UCSD-AML1 (cell line): ENCODE measurements at regions not wholly inside any gene's neighbourhood (a gene's known extent, or its start where the extent isn't known, plus 50 kb on each side); places are given as distances from the start of the nearest gene placed in this dataset.
"Not testable (repeated sequence)": the region's sequence is repeated elsewhere in the genome, so short reads cannot be mapped to it uniquely, and the experiment has no call there.

Source experiments
- DNase-seq: peaks from one replicate; lab custom pipeline; 2025; ENCODE audit not compliant: unreplicated experiment; lab: John Stamatoyannopoulos, UW

- DNase-seq = no peak
Observed at GRCh38 chr4:43423276-43423675, 530.8 kb downstream of the GRXCR1 start.

DNA sequence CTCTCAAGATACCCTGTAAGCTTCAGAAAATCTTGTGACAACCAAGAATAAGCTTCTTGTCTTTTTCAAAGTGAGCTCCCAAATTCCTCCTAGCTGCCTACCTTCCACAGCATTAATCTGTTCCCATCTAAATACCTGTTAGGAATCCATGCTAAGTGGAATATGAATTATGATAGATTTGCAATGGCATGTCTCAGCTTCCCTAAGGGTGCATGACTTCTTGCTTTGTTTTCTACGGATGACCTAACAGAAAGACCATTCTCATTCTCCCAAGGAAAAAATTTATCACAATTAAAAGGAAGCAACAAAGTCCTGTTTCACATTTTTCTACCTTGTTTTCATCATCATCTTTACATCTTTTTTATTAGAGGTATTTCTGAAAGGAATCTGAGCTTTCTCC is 532.7 kb downstream of the GRXCR1 start:
- DNase-seq = no peak

- DNase-seq = no peak
Observed at GRCh38 chr4:43435291-43435690, 542.8 kb downstream of the GRXCR1 start.

GRCh38 chr4:43452948-43453347 is 560.4 kb downstream of the GRXCR1 start:
- no peak for DNase-seq

GRCh38 chr4:43456383-43456782 is 563.9 kb downstream of the GRXCR1 start:
- DNase-seq = no peak

DNA sequence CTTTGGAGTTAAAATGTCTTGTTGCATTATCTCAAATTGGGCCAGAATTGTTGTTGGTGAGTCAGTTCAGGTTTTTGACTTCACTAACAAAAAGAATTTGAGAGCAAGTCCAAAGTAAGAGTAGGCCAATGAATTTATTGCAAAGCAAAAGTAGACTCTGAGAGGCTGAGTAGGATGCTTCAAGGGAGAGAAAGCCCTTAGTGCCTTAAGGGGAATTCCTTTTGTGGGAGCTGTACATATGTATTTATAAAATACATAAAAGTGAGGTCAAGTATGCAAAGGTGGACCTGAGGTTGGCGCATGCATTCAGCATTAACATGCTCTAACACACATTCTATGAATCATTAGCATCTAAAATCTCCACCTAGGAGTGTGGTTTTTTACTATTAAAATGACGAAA is 565.4 kb downstream of the GRXCR1 start:
- no peak for DNase-seq

DNA sequence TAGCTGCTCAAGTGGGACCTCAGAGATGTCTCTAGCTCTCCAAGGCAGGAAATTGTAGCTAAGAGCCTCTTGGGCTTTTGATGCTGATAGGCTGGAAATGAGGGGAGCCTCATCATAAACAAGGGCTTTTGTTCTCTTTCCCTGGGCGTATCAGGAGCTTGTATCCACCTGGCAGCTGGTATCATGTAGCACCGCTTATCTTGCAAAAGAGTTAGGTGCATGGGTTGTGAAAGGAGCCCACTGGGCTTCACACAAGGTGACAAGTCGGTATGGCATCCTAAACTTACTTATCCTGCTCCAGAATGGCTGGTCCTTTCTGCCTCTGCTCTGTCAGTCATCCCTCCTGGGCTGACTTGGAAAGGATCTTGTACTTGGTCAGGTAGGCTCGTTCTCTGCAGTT is 565.8 kb downstream of the GRXCR1 start:
- DNase-seq = no peak

- no peak for DNase-seq
Observed at GRCh38 chr4:43471950-43472349, 579.4 kb downstream of the GRXCR1 start.

- no peak for DNase-seq
Observed at GRCh38 chr4:43481526-43481925, 589.0 kb downstream of the GRXCR1 start.

GRCh38 chr4:43485196-43485595 is 592.7 kb downstream of the GRXCR1 start:
- DNase-seq = no peak

- DNase-seq = no peak
Observed at GRCh38 chr4:43496188-43496587, 603.7 kb downstream of the GRXCR1 start.

DNA sequence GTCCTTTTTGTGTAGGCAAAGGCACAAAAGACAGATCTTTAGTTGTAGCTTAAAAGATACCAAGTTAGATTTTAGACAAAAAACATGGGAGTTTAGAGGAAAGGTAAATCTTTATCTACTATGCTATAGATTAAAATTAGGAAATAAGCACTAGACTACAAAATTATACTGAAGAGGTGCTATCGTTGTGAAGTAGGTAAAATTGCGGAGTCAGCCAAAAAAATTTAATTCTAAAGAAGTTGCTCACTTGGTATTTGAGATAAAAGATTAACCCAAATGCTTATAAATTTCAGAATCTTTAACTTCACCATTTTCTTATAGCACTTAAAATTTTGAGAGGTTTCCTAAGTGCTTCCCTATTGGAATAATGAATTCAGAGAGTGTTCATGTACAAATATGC is 604.1 kb downstream of the GRXCR1 start:
- no peak for DNase-seq

- DNase-seq = not testable (repeated sequence)
Observed at GRCh38 chr4:43505823-43506222, 613.3 kb downstream of the GRXCR1 start.

GRCh38 chr4:43512253-43512652 is 619.7 kb downstream of the GRXCR1 start:
- no peak for DNase-seq

GRCh38 chr4:43525646-43526045 is 633.1 kb downstream of the GRXCR1 start:
- DNase-seq = no peak

DNA sequence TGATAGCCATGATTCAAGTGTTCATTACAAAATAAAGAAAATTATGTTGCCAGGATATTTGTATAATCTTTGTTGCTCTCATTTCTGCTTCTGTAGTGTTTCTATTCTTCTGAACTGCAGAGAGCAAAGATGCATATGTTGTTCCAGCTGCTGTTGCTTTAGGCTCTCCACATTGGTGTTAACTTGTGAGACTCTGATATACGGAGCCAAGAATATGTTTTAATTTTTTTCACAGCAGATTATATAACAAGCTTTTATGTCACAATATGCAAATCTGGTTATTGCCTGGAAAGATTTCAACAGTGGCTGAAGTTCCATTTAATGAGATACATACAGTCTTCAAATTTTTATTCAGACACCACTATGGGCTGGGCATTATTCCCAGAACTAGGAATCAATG is 655.0 kb downstream of the GRXCR1 start:
- no peak for DNase-seq

GRCh38 chr4:43550981-43551627 is 658.6 kb downstream of the GRXCR1 start:
- DNase-seq = no peak

DNA sequence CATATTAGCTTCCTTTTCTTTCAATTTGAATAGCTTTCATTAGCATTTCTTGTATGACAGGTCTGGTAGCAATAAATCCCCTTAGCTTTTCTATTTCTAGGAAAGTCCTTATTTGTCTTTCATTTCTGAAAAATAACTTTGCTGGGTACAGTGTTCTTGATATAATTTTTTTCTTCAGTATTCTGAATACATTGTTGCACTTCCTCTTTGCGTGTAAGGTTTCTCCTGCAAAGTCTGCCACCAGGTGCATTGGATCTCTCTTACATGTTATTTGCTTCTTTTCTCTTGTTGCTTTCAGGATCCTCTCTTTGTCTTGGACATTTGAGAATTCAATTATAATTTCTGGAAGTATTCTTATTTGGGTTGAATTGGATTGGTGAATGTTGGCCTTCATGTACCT is 663.7 kb downstream of the GRXCR1 start:
- DNase-seq = no peak

DNA sequence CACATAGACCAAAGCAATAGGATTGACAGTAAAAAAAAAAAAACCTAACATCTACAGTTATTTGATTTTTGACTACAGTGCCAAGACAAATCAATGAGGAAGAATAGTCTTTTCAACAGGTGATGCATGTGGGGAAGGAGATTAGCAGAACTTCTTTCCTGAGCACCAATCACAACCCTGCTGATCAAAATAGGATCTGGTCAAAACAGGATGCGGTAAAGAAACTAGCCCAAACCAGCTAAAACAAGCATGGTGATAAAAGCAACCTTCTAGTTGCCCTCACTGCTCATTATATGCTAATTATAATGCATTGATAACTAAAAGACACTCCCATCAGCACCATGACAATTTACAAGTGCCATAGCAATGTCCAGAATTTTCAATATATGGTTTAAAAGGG is 667.5 kb downstream of the GRXCR1 start:
- DNase-seq = no peak

DNA sequence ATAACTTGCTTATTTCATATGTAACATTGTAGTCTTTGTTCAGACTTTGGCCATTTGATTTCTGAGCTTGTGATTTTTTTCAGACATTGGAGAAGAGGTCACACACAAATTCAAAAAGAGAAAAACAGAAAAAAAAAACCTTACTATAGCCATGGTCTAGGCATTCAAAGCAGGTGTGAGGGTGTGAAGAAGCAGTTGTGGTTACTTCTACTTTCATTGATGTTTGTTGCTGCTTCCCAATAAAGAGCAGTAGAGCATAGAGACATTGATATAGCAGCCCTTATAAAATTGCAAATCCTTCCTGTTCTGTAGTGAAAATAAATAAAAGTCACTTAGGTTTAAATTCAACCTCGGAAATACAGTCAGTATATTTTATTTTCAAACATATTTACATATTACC is 671.6 kb downstream of the GRXCR1 start:
- no peak for DNase-seq

DNA sequence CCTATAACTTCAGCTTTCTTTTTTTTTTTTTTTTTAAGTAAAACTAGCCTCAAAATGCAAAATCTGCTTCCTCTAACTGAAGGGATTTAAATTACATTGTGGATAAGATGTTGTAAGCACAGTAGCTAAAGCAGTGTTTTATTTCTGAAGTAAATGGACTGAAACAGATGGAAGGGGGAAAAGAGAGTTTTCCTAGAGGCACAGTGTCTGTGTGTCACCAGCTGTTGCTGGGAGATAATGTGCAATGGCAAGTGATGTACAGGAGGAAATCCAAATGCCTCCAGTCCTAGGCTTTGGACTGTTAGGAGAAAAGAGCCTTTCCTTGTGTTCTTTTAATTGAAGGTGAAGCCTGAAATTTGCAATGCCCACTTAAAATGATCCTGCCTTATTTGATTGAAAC is 672.1 kb downstream of the GRXCR1 start:
- no peak for DNase-seq

- no peak for DNase-seq
Observed at GRCh38 chr4:43567644-43568043, 675.1 kb downstream of the GRXCR1 start.

- no peak for DNase-seq
Observed at GRCh38 chr4:43586813-43587212, 694.3 kb downstream of the GRXCR1 start.

DNA sequence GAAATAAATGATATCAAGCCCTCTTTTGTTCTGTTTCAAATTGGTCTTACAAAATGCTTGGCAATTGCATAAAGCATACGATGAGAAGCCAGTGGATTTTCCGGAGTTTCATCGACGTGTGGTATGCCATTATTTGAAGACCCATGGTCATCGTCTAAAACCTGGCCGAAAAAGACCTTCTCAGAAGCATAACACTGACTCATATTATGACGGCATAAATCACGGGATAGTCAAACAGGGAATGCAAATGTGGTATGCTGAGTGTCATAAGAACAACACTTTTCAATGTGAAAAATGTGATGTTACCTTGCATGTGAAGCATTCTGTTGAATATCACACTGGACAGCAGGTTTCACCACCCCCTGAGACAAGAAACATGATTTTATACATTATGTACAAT is 695.2 kb downstream of the GRXCR1 start:
- DNase-seq = no peak
